HEK293 (cell line): ENCODE measurements at regions not wholly inside any gene's neighbourhood (a gene's known extent, or its start where the extent isn't known, plus 50 kb on each side); places are given as distances from the start of the nearest gene placed in this dataset.

Experiments used
- CTCF ChIA-PET: fragments of 350-600 bp; formaldehyde crosslinking; extraction: SDS; loops from one replicate; lab custom pipeline; 2021; ENCODE audit warnings: antibody characterized with exemption; lab: Yijun Ruan, JAX
- POLR2A ChIA-PET: fragments of 300-600 bp; formaldehyde crosslinking; extraction: SDS; loops from one replicate; lab custom pipeline; 2020; ENCODE audit warnings: antibody characterized with exemption, inconsistent platforms; lab: Yijun Ruan, JAX
- H3K27ac ChIP-seq: fragments of 200-500 bp; sonication (Bioruptor generic); 2 replicates; pipeline ENCODE4 v1.5.1; 2014; ENCODE audit warnings: low read depth, low read length, control low read depth, inconsistent platforms; ENCODE audit errors: extremely low read depth
- H3K36me3 ChIP-seq, 2 experiments: fragments of 200-500 bp in 1 of 2; sonication (Bioruptor generic) in 1 of 2; 1 replicate in 1 of 2; 2 replicates in 1 of 2; pipeline ENCODE4 v1.5.1; 2014 to 2017; ENCODE audit warnings: inconsistent platforms in 2 of 2, low read length in 2 of 2; ENCODE audit not compliant: control insufficient read depth in 2 of 2, insufficient read depth in 1 of 2
- H3K4me1 ChIP-seq: fragments of 200-500 bp; sonication (Bioruptor generic); 2 replicates; pipeline ENCODE4 v1.5.1; 2014; ENCODE audit warnings: mild to moderate bottlenecking, low read length, inconsistent platforms; ENCODE audit not compliant: control insufficient read depth, insufficient read depth
- H3K4me3 ChIP-seq: 2 replicates; pipeline ENCODE4 v1.5.1; 2011; ENCODE audit warnings: low read depth, mild to moderate bottlenecking, control low read depth, low read length, moderate library complexity
- H3K9me3 ChIP-seq: fragments of 200-500 bp; sonication (Bioruptor generic); 2 replicates; pipeline ENCODE4 v1.5.1; 2014; ENCODE audit warnings: low read depth, low read length, inconsistent platforms; ENCODE audit not compliant: control insufficient read depth, insufficient read depth
- GLI2 ChIP-seq: fragments of 450-650 bp; formaldehyde crosslinking; IDR thresholded peaks from 2 replicates; pipeline ENCODE4; 2017; ENCODE audit warnings: missing biosample characterization, missing genetic modification characterization, low read depth, borderline replicate concordance
- GLI4 ChIP-seq: fragments of 450-650 bp; formaldehyde crosslinking; IDR thresholded peaks from 2 replicates; pipeline ENCODE4 v1.5.1; 2016; ENCODE audit warnings: missing biosample characterization, missing genetic modification characterization
- HIC1 ChIP-seq: fragments of 450-650 bp; formaldehyde crosslinking; IDR thresholded peaks from 2 replicates; pipeline ENCODE4 v1.5.1; 2016; ENCODE audit warnings: missing biosample characterization, missing genetic modification characterization
- HOXD13 ChIP-seq: sonication (generic); formaldehyde crosslinking; IDR thresholded peaks from 2 replicates; pipeline ENCODE4 v1.8.0; 2022; ENCODE audit warnings: missing genetic modification reagents, borderline replicate concordance
- IKZF3 ChIP-seq: fragments of 450-650 bp; IDR thresholded peaks from 2 replicates; pipeline ENCODE4 v1.5.0; 2018; ENCODE audit warnings: missing biosample characterization, mild to moderate bottlenecking, missing genetic modification characterization, moderate library complexity
- MZF1 ChIP-seq: fragments of 450-650 bp; formaldehyde crosslinking; IDR thresholded peaks from 2 replicates; pipeline ENCODE4 v1.5.1; 2017; ENCODE audit warnings: missing biosample characterization, missing genetic modification characterization, borderline replicate concordance
- OVOL3 ChIP-seq: fragments of 450-650 bp; formaldehyde crosslinking; IDR thresholded peaks from 2 replicates; pipeline ENCODE4 v1.5.1; 2016; ENCODE audit warnings: missing biosample characterization, missing genetic modification characterization
- PRDM1 ChIP-seq: fragments of 450-650 bp; formaldehyde crosslinking; IDR thresholded peaks from 2 replicates; pipeline ENCODE4; 2016; ENCODE audit warnings: missing biosample characterization, missing genetic modification characterization
- TCF7L2 ChIP-seq: IDR thresholded peaks from 2 replicates; pipeline ENCODE4 v1.6.1; 2011; ENCODE audit warnings: low read depth, mild to moderate bottlenecking, inconsistent platforms, low read length, moderate library complexity, borderline replicate concordance
- ZFP3 ChIP-seq: fragments of 450-650 bp; formaldehyde crosslinking; IDR thresholded peaks from 2 replicates; pipeline ENCODE4 v1.5.1; 2016; ENCODE audit warnings: low read depth, missing biosample characterization, missing genetic modification characterization
- ZNF140 ChIP-seq: fragments of 450-650 bp; formaldehyde crosslinking; IDR thresholded peaks from 2 replicates; pipeline ENCODE4 v1.5.1; 2016; ENCODE audit warnings: missing biosample characterization, missing genetic modification characterization
- ZNF18 ChIP-seq: fragments of 450-650 bp; formaldehyde crosslinking; IDR thresholded peaks from 2 replicates; pipeline ENCODE4 v1.5.1; 2016; ENCODE audit warnings: missing biosample characterization, missing genetic modification characterization
- ZNF302 ChIP-seq: fragments of 450-650 bp; formaldehyde crosslinking; IDR thresholded peaks from 2 replicates; pipeline ENCODE4 v1.5.1; 2016; ENCODE audit warnings: missing biosample characterization, missing genetic modification characterization, low read depth
- ZNF341 ChIP-seq: fragments of 450-650 bp; formaldehyde crosslinking; IDR thresholded peaks from 2 replicates; pipeline ENCODE4; 2016; ENCODE audit warnings: low read depth, missing biosample characterization, missing genetic modification characterization
- ZNF366 ChIP-seq: fragments of 450-650 bp; formaldehyde crosslinking; conservative IDR thresholded peaks from 2 replicates; pipeline ENCODE4 v1.5.1; 2016; ENCODE audit warnings: missing biosample characterization, missing genetic modification characterization
- ZNF394 ChIP-seq: fragments of 450-650 bp; formaldehyde crosslinking; IDR thresholded peaks from 2 replicates; pipeline ENCODE4 v1.5.1; 2016; ENCODE audit warnings: missing biosample characterization, missing genetic modification characterization, mild to moderate bottlenecking, moderate library complexity, borderline replicate concordance
- ZNF416 ChIP-seq: fragments of 450-650 bp; formaldehyde crosslinking; IDR thresholded peaks from 2 replicates; pipeline ENCODE4 v1.5.1; 2016; ENCODE audit warnings: missing biosample characterization, missing genetic modification characterization
- ZNF449 ChIP-seq: fragments of 450-650 bp; formaldehyde crosslinking; IDR thresholded peaks from 2 replicates; pipeline ENCODE4 v1.5.1; 2017; ENCODE audit warnings: missing biosample characterization, mild to moderate bottlenecking, missing genetic modification characterization, moderate library complexity
- ZNF518A ChIP-seq: fragments of 450-650 bp; formaldehyde crosslinking; conservative IDR thresholded peaks from 2 replicates; pipeline ENCODE4 v1.5.1; 2016; ENCODE audit warnings: low read depth, missing biosample characterization, missing genetic modification characterization
- ZNF530 ChIP-seq: fragments of 450-650 bp; formaldehyde crosslinking; IDR thresholded peaks from 2 replicates; pipeline ENCODE4 v1.5.1; 2016; ENCODE audit warnings: low read depth, missing biosample characterization, missing genetic modification characterization
- ZNF548 ChIP-seq: fragments of 450-650 bp; formaldehyde crosslinking; IDR thresholded peaks from 2 replicates; pipeline ENCODE4 v1.5.1; 2016; ENCODE audit warnings: missing biosample characterization, missing genetic modification characterization
- ZNF555 ChIP-seq: fragments of 450-650 bp; formaldehyde crosslinking; conservative IDR thresholded peaks from 2 replicates; pipeline ENCODE4 v1.5.1; 2017; ENCODE audit warnings: missing biosample characterization, mild to moderate bottlenecking, missing genetic modification characterization, inconsistent platforms
- ZNF558 ChIP-seq: fragments of 450-650 bp; formaldehyde crosslinking; IDR thresholded peaks from 2 replicates; pipeline ENCODE4 v1.5.1; 2016; ENCODE audit warnings: missing biosample characterization, missing genetic modification characterization
- ZNF701 ChIP-seq: fragments of 450-650 bp; formaldehyde crosslinking; IDR thresholded peaks from 2 replicates; pipeline ENCODE4 v1.5.1; 2016; ENCODE audit warnings: missing biosample characterization, missing genetic modification characterization
- ZNF830 ChIP-seq: fragments of 450-650 bp; IDR thresholded peaks from 2 replicates; pipeline ENCODE4 v1.5.0; 2018; ENCODE audit warnings: missing biosample characterization, missing genetic modification characterization, low read depth, mild to moderate bottlenecking, moderate library complexity
- ZXDB ChIP-seq: fragments of 450-650 bp; formaldehyde crosslinking; IDR thresholded peaks from 2 replicates; pipeline ENCODE4 v1.5.1; 2016; ENCODE audit warnings: missing biosample characterization, missing genetic modification characterization

DNA sequence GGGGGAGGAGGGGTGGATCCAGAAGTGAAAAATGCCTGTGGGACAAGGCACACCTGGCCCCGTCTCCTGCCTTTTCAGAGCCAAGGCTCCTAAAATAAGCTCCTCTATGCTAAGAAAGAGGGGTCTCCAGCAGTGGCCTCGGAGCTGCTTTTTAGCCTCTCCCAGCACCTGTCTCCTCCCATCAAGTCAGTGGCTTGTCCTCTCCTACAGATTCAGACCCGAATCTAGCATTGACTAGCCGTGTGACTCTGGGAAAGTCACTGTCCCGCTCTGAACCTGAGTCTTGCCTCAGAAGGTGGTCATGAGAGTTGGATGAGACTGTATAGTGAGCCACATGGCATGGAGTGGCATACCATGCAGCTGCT is 90.8 kb upstream of the THY1 start:
- CTCF ChIA-PET: interaction anchor here (0.9 to 1.2 kb wide), 2 partner anchors 9 to 20 kb away, joined by 3 to 5 read pairs; no protein-coding TSS in a partner anchor
- POLR2A ChIA-PET: no interaction called here
- no peak for TF ChIP-seq ZNF530 (tag by site-specific recombination)
- TF ChIP-seq ZNF394 (tag by site-specific recombination): no peak
- no peak for TF ChIP-seq MZF1
- TF ChIP-seq TCF7L2: no peak
- TF ChIP-seq ZNF518A: no peak
- TF ChIP-seq ZNF449 (tag by site-specific recombination): no peak

GRCh38 chr11:119513131-119513805 is 90.3 kb upstream of the THY1 start:
- Histone ChIP-seq H3K4me3 (no peak overlapping the region), H3K4me1 (no peaks in the 10 kb centered on the region), H3K36me3 (no peaks in the 10 kb centered on the region), H3K9me3 (no peaks in the 10 kb centered on the region), H3K27ac (no peak overlapping the region)
- ChIA-PET POLR2A (no interaction called here), CTCF (interaction anchor here (0.7 to 1.2 kb wide), 3 partner anchors 9 to 622 kb away, joined by 3 to 5 read pairs (median 3); no protein-coding TSS in a partner anchor)
- no peak for TF ChIP-seq ZNF555 (tag by site-specific recombination)
- no peak for TF ChIP-seq ZNF302 (tag by site-specific recombination)
- TF ChIP-seq ZNF140 (tag by site-specific recombination): no peak
- no peak for TF ChIP-seq HOXD13
- no peak for TF ChIP-seq GLI4 (tag by site-specific recombination)
- no peak for TF ChIP-seq ZNF18
- TF ChIP-seq ZNF558 (tag by site-specific recombination): no peak
- no peak for TF ChIP-seq PRDM1 (tag by site-specific recombination)
- TF ChIP-seq GLI2 (tag by site-specific recombination): no peak
- TF ChIP-seq ZNF341 (tag by site-specific recombination): no peak
- TF ChIP-seq OVOL3 (tag by site-specific recombination): no peak
- no peak for TF ChIP-seq ZXDB
- TF ChIP-seq ZNF701 (tag by site-specific recombination): no peak
- no peak for TF ChIP-seq ZNF416 (tag by site-specific recombination)
- TF ChIP-seq ZNF366: no peak
- TF ChIP-seq ZFP3: no peak
- no peak for TF ChIP-seq ZNF548 (tag by site-specific recombination)
- TF ChIP-seq HIC1 (tag by site-specific recombination): no peak
- no peak for TF ChIP-seq IKZF3 (tag by site-specific recombination)
- no peak for TF ChIP-seq ZNF830 (tag by site-specific recombination)

More for the DNA sequence above, 90.8 kb upstream of the THY1 start:
- H3K27ac ChIP-seq: no peak overlapping the region
- H3K4me3 ChIP-seq: no peak overlapping the region
- no peaks in the 10 kb centered on the region for H3K9me3 ChIP-seq
- H3K4me1 ChIP-seq: no peaks in the 10 kb centered on the region
- no peaks in the 10 kb centered on the region for H3K36me3 ChIP-seq
